HG02588 (cell line): ENCODE measurements at regions not wholly inside any gene's neighbourhood (a gene's known extent, or its start where the extent isn't known, plus 50 kb on each side); places are given as distances from the start of the nearest gene placed in this dataset.
"Not testable (repeated sequence)": the region's sequence is repeated elsewhere in the genome, so short reads cannot be mapped to it uniquely, and the experiment has no call there.

Experiments
- ATAC-seq: cut with Tn5 transposase; IDR thresholded peaks from one replicate; pipeline ENCODE4 v1.9.1; 2021; ENCODE audit warnings: mild to moderate bottlenecking, moderate library complexity; ENCODE audit not compliant: unreplicated experiment

GRCh38 chr13:69283301-69283700 lies 824.3 kb upstream of the ATXN8OS start:
- no peak for ATAC-seq

GRCh38 chr13:69280399-69280798 lies 827.2 kb upstream of the ATXN8OS start:
- ATAC-seq, result no peak

GRCh38 chr13:69279213-69279612 lies 828.4 kb upstream of the ATXN8OS start:
- ATAC-seq, result no peak

- no peak for ATAC-seq
These were observed 833.4 kb upstream of the ATXN8OS start for GRCh38 chr13:69274231-69274630.

- ATAC-seq, result no peak
These were observed 843.0 kb upstream of the ATXN8OS start for GRCh38 chr13:69264362-69265334.

GRCh38 chr13:69243366-69243765 lies 864.3 kb upstream of the ATXN8OS start:
- ATAC-seq, result no peak

GRCh38 chr13:69234171-69234570 lies 873.5 kb upstream of the ATXN8OS start:
- ATAC-seq, result no peak

GRCh38 chr13:69226427-69226826 lies 881.2 kb upstream of the ATXN8OS start:
- ATAC-seq, result no peak

GRCh38 chr13:69221633-69222498 lies 885.8 kb upstream of the ATXN8OS start:
- ATAC-seq, result not testable (repeated sequence)

- no peak for ATAC-seq
These were observed 894.2 kb upstream of the ATXN8OS start for GRCh38 chr13:69213396-69213795.

- no peak for ATAC-seq
These were observed 903.0 kb upstream of the ATXN8OS start for GRCh38 chr13:69204620-69205019.

GRCh38 chr13:69202996-69203395 lies 904.6 kb upstream of the ATXN8OS start:
- ATAC-seq, result no peak

GRCh38 chr13:69199664-69200063 lies 908.0 kb upstream of the ATXN8OS start:
- no peak for ATAC-seq

GRCh38 chr13:69198706-69199105 lies 908.9 kb upstream of the ATXN8OS start:
- no peak for ATAC-seq

GRCh38 chr13:69194130-69194529 lies 913.5 kb upstream of the ATXN8OS start:
- ATAC-seq, result no peak

- ATAC-seq, result no peak
These were observed 927.6 kb upstream of the ATXN8OS start for GRCh38 chr13:69180034-69180433.

- no peak for ATAC-seq
These were observed 929.6 kb upstream of the ATXN8OS start for GRCh38 chr13:69178000-69178399.

- no peak for ATAC-seq
These were observed 939.2 kb upstream of the ATXN8OS start for GRCh38 chr13:69168436-69168835.

- no peak for ATAC-seq
These were observed 952.5 kb upstream of the ATXN8OS start for GRCh38 chr13:69155136-69155535.

GRCh38 chr13:69142101-69142500 lies 965.5 kb upstream of the ATXN8OS start:
- no peak for ATAC-seq

- ATAC-seq, result no peak
These were observed 982.6 kb upstream of the ATXN8OS start for GRCh38 chr13:69124996-69125395.
